Prostate gland (tissue), 2 donors: ENCODE measurements at regions not wholly inside any gene's neighbourhood (a gene's known extent, or its start where the extent isn't known, plus 50 kb on each side); places are given as distances from the start of the nearest gene placed in this dataset.

Experiments used
- DNase-seq: peaks from one replicate; pipeline ENCODE4 v3.0.0-alpha.2; 2019; ENCODE audit warnings: low spot score
- H3K27ac ChIP-seq, 2 donors: fragments of 200-600 bp; sonication (generic); 2 replicates each; pipeline ENCODE4 v1.5.1; 2017 to 2019
- H3K27me3 ChIP-seq: fragments of 200-600 bp; sonication (generic); replicated peaks from 2 replicates; pipeline ENCODE4 v1.5.1; 2019; ENCODE audit not compliant: insufficient read depth
- H3K36me3 ChIP-seq, 2 donors: fragments of 200-600 bp; sonication (generic); 1 replicate in 1 of 2; 2 replicates in 1 of 2; pipeline versions ENCODE4 v1.5.1 to v1.8.1; 2017 to 2019
- H3K4me1 ChIP-seq: fragments of 200-600 bp; sonication (generic); replicated peaks from 2 replicates; pipeline ENCODE4 v1.5.1; 2019
- H3K4me3 ChIP-seq, 2 donors: fragments of 200-600 bp; sonication (generic); 2 replicates each; pipeline ENCODE4 v1.5.1; 2017 to 2019
- H3K9me3 ChIP-seq: fragments of 200-600 bp; sonication (generic); 2 replicates; pipeline ENCODE4 v1.5.1; 2017
- CTCF ChIP-seq, 4 experiments: fragments of 200-600 bp in 2 of 4; fragments of 450-650 bp in 2 of 4; sonication (generic) in 2 of 4; IDR thresholded peaks; 1 replicate in 3 of 4; 2 replicates in 1 of 4; pipeline ENCODE4 v1.5.1; 2016 to 2019; ENCODE audit warnings: antibody characterized with exemption in 4 of 4, mild to moderate bottlenecking in 2 of 4, moderate library complexity in 2 of 4
- POLR2A ChIP-seq: fragments of 450-650 bp; IDR thresholded peaks from one replicate; pipeline ENCODE4 v1.6.1; 2016; ENCODE audit warnings: antibody characterized with exemption, mild to moderate bottlenecking
- POLR2AphosphoS5 ChIP-seq: sonication (generic); formaldehyde crosslinking; IDR thresholded peaks from one replicate; pipeline ENCODE4 v1.6.1; 2017; ENCODE audit warnings: antibody characterized with exemption
- WGBS: methylation state at CpG from one replicate; pipeline ENCODE4 v1.1.5; 2018; 5-methylcytosine and 5-hydroxymethylcytosine counted together
- intact Hi-C: fragments of 100-400 bp; cut with DNase I; formaldehyde crosslinking; loops from one replicate; pipeline ENCODE4 v1.14.2; 2022

- H3K27ac ChIP-seq = no peak overlapping the region
- H3K27me3 ChIP-seq = no peaks in the 10 kb centered on the region
- no peaks in the 10 kb centered on the region for H3K36me3 ChIP-seq
- H3K4me1 ChIP-seq = peaks cover 4% of the 10 kb centered on the region
- intact Hi-C loops = no loop called here
- no peak overlapping the region for H3K4me3 ChIP-seq
- no peaks in the 10 kb centered on the region for H3K9me3 ChIP-seq
- TF ChIP-seq CTCF (IDR thresholded peaks at IDR 0.05) (no peak), POLR2AphosphoS5 (no peak), POLR2A (no peak)
- DNase-seq = no peak
- 91% methylated on average over 2 of the region's 2 CpGs for WGBS
Observed at GRCh38 chr1:39145331-39145965, 59.0 kb upstream of the MACF1 start.

DNA sequence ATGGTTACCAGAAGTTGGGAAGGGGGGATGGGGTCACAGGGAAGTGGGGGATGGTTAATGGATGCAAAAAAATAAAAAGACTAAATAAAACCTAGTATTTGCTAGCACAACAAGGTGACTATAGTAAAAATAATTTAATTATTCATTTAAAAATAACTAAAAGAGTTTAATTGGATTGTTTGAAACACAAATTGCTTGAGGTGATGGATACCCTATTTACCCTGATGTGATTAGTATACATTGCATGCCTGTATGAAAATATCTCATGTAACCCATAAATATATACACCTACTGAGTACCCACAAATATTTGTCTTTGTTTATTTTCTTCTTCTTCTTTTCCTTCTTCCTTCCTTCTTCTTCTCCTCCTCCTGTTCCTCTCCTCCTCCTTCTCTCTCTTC is 57.8 kb upstream of the MACF1 start:
- H3K4me3 ChIP-seq = no peak overlapping the region
- no peaks in the 10 kb centered on the region for H3K36me3 ChIP-seq
- no peaks in the 10 kb centered on the region for H3K9me3 ChIP-seq
- H3K27me3 ChIP-seq = no peaks in the 10 kb centered on the region
- DNase-seq = no peak
- peaks cover 4% of the 10 kb centered on the region for H3K4me1 ChIP-seq
- TF ChIP-seq CTCF (IDR thresholded peaks at IDR 0.05) = no peak
- no peak for TF ChIP-seq POLR2AphosphoS5
- no peak for TF ChIP-seq POLR2A
- intact Hi-C loops = no loop called here
- H3K27ac ChIP-seq = no peak overlapping the region

DNA sequence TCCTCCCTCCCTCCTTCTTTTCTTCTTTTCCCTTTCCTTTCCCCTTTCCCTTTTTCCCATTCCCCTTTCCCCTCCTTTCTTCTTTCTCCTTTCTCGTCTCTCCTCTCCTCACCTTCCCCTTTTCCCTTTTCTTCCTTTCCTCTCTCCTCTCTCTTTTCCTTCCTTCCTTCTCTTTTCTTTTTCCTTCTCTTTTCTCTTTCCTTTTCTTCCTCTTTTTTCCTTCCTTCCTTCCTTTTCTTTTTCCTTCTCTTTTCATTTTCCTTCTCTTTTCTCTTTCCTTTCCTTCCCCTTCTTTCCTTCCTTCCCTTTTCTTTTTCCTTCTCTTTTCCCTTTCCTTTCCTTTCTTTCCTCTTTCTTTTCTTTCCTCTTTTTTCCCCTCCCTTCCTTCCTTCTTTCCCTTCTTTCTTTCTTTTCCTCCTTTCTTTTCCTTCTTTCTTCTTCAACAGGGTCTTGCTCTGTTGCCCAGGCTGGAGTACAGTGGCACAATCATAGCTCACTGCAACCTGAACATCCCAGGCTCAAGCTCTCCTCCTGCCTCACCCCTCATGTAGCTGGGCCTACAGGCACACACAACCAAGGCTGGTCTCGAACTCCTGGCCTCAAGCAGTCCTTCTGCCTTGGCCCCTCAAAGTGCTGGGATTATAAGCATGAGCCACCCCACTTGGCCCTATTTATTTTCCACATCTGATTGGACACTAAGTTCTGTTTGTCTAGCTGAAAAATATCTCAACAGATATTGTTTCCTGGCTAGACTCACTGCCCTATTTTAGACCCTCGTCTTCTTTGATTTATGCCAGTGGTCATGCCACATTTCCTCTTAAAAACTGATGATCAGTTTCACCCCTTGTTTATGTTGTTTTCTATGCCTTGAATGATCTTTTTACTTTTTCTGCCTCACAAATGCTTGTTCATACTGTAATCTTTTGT is 57.1 kb upstream of the MACF1 start:
- Histone ChIP-seq H3K27ac (no peak overlapping the region), H3K4me1 (peaks cover 4% of the 10 kb centered on the region), H3K27me3 (no peaks in the 10 kb centered on the region), H3K9me3 (no peaks in the 10 kb centered on the region), H3K4me3 (no peak overlapping the region), H3K36me3 (no peaks in the 10 kb centered on the region)
- 71% methylated on average over 3 of the region's 3 CpGs for WGBS
- DNase-seq = no peak
- no peak for TF ChIP-seq CTCF (IDR thresholded peaks at IDR 0.05)
- TF ChIP-seq POLR2A = no peak
- intact Hi-C loops = no loop called here

- H3K9me3 ChIP-seq = no peaks in the 10 kb centered on the region
- intact Hi-C loops = no loop called here
- WGBS = 72% methylated on average over 4 of the region's 4 CpGs
- H3K27me3 ChIP-seq = no peaks in the 10 kb centered on the region
- H3K27ac ChIP-seq = no peak overlapping the region
- H3K4me1 ChIP-seq = peaks cover 8% of the 10 kb centered on the region
- TF ChIP-seq POLR2A (no peak), POLR2AphosphoS5 (no peak), CTCF (IDR thresholded peaks at IDR 0.05) (no peak)
- H3K4me3 ChIP-seq = no peak overlapping the region
- H3K36me3 ChIP-seq = no peaks in the 10 kb centered on the region
- no peak for DNase-seq
Observed at GRCh38 chr1:39148942-39149341, 55.6 kb upstream of the MACF1 start.

DNA sequence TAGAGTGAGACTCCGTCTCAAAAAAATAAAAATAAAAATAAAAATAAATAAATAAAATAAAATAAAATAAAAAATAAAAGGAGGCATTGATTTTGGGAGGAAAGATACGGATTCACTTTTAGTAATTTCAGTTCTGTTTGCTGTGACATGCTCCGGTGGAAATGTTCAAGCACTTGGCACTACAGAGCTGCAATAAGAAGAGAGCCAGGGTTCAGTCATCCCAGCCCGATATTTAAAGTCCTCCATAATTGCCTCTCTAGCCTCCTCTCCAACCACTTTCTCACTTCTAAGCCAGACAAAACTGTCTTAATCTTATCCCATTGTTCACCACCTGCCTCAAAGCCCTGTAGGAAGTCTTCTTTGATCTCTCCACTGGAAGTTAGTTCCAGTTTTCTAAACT is 55.0 kb upstream of the MACF1 start:
- DNase-seq = no peak
- Histone ChIP-seq H3K9me3 (no peaks in the 10 kb centered on the region), H3K4me3 (no peak overlapping the region), H3K36me3 (no peaks in the 10 kb centered on the region), H3K27ac (no peak overlapping the region), H3K4me1 (peaks cover 12% of the 10 kb centered on the region), H3K27me3 (no peaks in the 10 kb centered on the region)
- WGBS = 69% methylated on average over 4 of the region's 4 CpGs
- TF ChIP-seq POLR2A = no peak
- TF ChIP-seq POLR2AphosphoS5 = no peak
- no peak for TF ChIP-seq CTCF (IDR thresholded peaks at IDR 0.05)
- intact Hi-C loops = no loop called here
